Stimulated activated CD8-positive, alpha-beta memory T cell treated with anti-CD3 and anti-CD28 coated beads, Interleukin-15, amount 100 ng/mL, for 24 hours (primary cell): ENCODE measurements at regions not wholly inside any gene's neighbourhood (a gene's known extent, or its start where the extent isn't known, plus 50 kb on each side); places are given as distances from the start of the nearest gene placed in this dataset.
"Not testable (repeated sequence)": the region's sequence is repeated elsewhere in the genome, so short reads cannot be mapped to it uniquely, and the experiment has no call there.

ENCODE experiments used
- DNase-seq: peaks from one replicate; pipeline ENCODE4 v3.0.0-alpha.2; 2020; ENCODE audit warnings: low read depth

- DNase-seq = no peak
These were observed 195.7 kb downstream of the ZNF608 start for GRCh38 chr5:124550731-124551130.

DNA sequence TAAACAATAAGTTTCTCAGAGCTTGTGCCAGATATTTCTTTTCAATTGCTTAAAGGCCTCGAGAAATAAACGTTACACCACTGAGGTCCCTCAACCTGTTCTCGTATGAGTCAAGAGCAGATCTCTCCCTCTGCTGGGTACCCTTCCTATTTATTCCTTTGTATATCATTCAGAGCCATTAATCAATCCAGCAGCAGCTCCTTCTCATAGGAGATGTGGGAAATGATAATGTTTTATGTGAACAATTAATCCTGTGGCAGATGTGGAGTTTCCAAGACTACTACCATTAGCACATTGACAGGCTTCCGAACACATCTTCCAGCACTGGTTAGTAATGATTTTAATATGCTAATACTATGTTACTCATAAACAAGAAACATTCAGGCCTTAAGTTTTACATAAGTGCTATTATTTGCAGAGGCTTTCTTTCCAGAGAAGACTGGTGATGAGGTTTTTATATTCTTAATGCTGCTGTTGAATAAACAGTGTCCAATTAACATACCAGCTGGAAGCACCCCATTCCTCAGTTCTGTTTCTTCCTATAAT, 196.5 kb downstream of the ZNF608 start:
- DNase-seq = no peak

DNA sequence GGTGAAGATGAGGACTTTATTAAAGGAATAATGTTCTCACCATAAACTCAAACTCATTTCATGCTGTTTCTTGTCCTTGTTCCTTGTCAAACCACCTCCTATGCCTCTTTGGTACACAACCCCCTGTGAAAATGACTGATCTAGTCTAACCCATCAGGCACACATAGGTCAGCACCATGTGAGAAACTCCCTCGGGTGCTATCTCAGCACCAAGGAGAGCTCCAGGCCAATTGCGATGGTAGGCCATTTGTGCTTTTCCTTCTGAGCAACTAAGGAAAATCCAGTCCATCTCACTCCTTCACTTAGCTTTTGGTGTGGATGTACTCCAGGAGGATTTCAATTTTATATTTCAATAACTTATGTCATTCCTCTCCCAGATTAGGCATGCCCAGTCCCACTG, 199.8 kb downstream of the ZNF608 start:
- DNase-seq = no peak

DNA sequence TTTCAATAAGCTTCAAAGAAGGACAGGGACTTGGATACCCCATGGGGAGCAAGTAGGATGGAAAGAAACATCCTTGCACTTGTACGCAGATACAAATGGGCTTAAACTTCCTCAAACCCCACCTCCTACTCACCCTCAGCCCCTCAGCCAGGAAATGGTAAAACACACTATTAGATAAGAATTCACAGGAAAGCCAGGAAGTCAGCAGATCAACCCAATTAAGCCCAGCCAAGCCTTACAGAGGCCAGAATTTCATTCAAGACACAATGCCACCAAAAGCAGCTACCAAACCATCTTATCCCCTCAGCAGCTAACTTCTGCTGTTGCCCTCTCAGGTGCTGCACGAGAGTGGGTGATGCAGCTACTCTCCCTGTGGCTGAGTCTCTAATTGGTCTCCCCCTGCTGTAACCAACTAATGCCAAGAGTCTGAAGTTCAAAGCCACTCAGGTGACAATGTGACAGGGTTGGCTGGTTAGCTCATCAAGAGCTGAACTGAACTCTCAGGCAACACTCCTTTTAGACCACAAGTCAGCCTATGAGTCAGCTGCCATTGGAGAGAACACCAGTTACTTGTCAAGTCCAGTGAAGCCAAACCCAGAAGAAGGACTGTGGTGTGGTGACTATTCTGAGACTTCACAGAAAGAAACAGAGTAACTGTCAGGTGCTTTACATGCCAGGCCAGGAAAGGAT, 201.9 kb downstream of the ZNF608 start:
- DNase-seq = no peak

- DNase-seq = no peak
These were observed 207.5 kb downstream of the ZNF608 start for GRCh38 chr5:124538931-124539330.

DNA sequence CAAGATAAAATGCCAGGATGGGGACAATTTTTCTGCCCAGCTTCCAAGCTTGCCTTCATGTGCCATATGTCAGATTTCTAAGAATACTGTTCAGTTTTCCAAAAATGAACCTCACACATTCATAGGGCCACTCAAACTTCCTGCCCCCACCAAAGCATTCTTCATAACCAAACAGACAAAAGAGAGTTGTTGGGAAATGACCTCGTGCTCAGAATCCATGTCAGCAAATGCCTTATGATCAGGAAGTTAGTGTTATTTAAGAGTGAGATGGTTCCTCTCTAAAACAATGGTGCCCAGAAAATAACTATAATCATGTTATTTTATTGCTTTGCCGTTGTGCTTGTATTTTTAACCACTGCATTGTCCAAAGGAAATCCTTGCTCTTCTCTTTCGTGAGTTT, 208.2 kb downstream of the ZNF608 start:
- no peak for DNase-seq

DNA sequence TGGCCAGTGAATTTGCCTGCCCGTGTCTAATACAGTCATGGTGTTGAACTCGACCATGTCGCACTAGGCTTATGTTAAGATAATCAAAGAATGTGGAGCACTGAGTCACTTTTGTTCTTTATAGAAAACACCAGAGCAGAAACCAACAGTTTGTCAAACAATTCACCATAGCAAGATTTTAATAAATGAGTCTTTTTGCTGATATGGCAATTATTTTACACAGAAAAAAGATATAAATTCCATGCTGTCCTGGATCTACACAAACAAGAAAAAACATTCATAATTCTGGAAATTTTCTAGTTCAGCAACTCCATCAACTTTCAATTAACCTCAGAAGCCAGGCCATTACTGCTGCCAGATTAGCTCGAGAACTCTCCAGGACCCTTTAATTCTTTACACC, 208.9 kb downstream of the ZNF608 start:
- DNase-seq = no peak

DNA sequence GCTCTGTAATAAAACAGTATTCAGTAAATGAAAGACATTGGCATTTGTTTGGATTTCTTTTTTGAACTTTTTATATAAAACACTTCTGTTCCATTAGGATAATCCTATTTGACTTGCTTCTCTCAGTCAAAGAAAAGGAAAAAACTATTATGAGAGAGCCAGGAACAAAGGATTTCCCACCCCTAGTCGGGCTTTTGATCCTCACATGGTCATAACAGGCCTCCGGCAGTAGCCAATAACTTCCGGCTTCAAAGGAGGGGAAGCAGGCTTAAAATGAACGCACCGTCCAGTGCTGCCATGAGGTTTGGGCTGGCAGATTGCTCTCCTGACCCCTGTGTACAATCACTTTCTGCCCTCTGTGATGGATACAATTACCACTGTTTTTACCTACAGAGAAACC, 209.3 kb downstream of the ZNF608 start:
- DNase-seq = no peak

DNA sequence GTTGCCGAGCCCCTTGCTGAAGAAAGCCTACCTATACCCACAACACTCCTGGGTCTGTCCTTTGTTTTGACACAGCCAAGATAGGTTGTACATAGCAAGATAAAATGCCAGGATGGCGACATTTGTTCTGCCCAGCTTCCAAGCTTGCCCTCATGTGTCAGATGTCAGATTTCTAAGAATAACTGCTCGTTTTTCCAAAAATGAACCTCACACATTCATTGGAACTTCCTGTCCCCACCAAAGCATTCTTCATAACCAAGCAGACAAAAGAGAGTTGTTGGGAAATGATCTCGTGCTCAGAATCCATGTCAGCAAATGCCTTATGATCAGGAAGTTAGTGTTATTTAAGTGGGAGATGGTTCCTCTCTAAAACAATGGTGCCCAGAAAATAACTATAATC, 210.1 kb downstream of the ZNF608 start:
- DNase-seq = no peak

DNA sequence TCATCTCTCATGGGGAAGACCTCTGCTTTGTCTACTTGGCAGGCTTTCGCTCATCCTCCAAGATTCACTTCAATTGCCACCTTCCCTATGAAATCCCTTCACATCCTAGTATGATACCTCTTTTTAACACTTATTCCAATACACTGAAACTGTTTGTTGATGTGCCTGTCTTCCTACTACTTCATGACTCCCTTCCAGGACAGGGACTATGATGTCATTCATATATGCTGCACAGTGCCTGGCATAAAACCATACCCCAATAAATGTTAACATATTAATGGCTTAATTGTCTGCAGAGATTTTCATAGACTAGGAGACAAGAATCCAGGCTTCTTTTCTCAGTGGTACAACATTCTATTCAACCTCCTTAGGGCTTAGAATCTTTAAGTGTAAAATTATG, 215.5 kb downstream of the ZNF608 start:
- DNase-seq = no peak

DNA sequence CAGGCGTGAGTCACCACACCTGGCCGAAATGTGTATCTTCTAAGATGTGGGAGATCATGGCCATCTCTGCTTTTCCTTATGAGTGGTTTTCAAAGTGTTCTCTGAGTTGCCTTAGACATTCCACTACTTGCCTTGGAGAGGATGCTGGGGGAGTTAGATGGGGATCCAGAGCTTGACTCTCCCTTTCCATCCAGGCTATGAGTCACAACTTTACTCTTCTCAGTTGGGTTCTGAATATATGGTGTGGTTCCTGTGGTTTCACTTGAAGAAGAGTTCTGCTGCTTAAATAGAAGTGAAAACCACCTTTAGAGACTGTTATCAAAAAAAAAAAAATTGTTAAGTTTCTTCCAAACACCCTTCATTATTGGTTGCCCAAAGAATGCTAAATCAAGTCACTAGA, 217.6 kb downstream of the ZNF608 start:
- DNase-seq = no peak

- no peak for DNase-seq
These were observed 219.0 kb downstream of the ZNF608 start for GRCh38 chr5:124527220-124527991.

DNA sequence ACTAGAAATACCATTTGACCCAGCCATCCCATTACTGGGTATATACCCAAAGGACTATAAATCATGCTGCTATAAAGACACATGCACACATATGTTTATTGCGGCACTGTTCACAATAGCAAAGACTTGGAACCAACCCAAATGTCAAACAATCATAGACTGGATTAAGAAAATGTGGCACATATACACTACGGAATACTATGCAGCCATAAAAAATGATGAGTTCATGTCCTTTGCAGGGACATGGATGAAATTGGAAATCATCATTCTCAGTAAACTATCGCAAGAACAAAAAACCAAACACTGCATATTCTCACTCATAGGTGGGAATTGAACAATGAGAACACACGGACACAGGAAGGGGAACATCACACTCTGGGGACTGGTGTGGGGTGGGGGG, 220.4 kb downstream of the ZNF608 start:
- not testable (repeated sequence) for DNase-seq

- DNase-seq = no peak
These were observed 221.7 kb downstream of the ZNF608 start for GRCh38 chr5:124524552-124525232.

- DNase-seq = no peak
These were observed 222.5 kb downstream of the ZNF608 start for GRCh38 chr5:124523897-124524296.

GRCh38 chr5:124522992-124523391, 223.4 kb downstream of the ZNF608 start:
- no peak for DNase-seq

GRCh38 chr5:124521461-124522230, 224.8 kb downstream of the ZNF608 start:
- DNase-seq = no peak

- no peak for DNase-seq
These were observed 227.0 kb downstream of the ZNF608 start for GRCh38 chr5:124519396-124519795.

- no peak for DNase-seq
These were observed 229.9 kb downstream of the ZNF608 start for GRCh38 chr5:124516567-124516966.

GRCh38 chr5:124515497-124516245, 230.8 kb downstream of the ZNF608 start:
- DNase-seq = no peak

DNA sequence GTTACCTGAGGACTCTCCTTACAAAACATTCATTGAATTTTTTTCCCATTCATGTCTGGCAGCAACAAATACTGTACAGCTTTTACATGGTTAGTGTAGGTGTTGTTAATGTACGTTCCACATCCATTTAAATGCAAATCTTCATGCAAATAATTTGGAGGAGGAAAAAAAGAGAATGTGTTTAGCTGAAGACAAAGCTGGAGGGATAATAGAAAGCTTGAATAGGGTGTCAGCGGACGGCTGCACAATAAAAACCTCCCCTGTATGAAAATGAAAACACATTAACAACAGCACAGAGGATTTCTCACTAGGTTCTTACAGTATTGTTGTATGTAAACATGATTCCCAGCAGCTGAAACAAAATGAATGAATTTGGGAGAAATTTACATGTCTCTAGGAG, 231.5 kb downstream of the ZNF608 start:
- DNase-seq = no peak
